ENCODE measurements at regions not wholly inside any gene's neighbourhood (a gene's known extent, or its start where the extent isn't known, plus 50 kb on each side); places are given as distances from the start of the nearest gene placed in this dataset.

DNA sequence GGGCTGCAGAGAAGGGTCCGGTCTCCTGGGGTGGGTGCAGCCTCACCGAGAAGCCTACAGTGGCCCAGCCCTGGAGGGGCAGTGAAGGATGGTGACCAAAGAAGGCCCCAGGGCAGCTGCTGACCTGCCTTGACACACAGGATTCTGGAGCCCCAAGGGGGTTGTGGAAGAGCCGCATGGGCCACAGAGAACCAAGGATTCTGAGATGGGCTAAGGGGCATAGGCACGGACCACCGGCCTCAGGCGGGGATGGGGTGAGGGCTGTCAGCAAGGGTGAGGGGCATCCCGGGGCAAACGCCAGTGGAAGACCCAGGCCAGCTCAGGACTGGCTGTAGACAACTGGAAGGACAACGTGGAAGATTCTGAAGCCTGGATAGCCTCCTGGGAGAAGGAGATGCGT, 151.6 kb downstream of the TEX29 start:
- H3K4me3 ChIP-seq (ENCODE audit: control insufficient read depth, low read depth, low read length), result no peak overlapping the region
- no peak for DNase-seq (ENCODE audit: low read depth)
- TF ChIP-seq, protein P1, sequence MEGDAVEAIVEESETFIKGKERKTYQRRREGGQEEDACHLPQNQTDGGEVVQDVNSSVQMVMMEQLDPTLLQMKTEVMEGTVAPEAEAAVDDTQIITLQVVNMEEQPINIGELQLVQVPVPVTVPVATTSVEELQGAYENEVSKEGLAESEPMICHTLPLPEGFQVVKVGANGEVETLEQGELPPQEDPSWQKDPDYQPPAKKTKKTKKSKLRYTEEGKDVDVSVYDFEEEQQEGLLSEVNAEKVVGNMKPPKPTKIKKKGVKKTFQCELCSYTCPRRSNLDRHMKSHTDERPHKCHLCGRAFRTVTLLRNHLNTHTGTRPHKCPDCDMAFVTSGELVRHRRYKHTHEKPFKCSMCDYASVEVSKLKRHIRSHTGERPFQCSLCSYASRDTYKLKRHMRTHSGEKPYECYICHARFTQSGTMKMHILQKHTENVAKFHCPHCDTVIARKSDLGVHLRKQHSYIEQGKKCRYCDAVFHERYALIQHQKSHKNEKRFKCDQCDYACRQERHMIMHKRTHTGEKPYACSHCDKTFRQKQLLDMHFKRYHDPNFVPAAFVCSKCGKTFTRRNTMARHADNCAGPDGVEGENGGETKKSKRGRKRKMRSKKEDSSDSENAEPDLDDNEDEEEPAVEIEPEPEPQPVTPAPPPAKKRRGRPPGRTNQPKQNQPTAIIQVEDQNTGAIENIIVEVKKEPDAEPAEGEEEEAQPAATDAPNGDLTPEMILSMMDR (IDR thresholded peaks at IDR 0.05; ENCODE audit: control insufficient read depth, insufficient read depth, low read depth, low read length, missing control alignments), result no peak

DNA sequence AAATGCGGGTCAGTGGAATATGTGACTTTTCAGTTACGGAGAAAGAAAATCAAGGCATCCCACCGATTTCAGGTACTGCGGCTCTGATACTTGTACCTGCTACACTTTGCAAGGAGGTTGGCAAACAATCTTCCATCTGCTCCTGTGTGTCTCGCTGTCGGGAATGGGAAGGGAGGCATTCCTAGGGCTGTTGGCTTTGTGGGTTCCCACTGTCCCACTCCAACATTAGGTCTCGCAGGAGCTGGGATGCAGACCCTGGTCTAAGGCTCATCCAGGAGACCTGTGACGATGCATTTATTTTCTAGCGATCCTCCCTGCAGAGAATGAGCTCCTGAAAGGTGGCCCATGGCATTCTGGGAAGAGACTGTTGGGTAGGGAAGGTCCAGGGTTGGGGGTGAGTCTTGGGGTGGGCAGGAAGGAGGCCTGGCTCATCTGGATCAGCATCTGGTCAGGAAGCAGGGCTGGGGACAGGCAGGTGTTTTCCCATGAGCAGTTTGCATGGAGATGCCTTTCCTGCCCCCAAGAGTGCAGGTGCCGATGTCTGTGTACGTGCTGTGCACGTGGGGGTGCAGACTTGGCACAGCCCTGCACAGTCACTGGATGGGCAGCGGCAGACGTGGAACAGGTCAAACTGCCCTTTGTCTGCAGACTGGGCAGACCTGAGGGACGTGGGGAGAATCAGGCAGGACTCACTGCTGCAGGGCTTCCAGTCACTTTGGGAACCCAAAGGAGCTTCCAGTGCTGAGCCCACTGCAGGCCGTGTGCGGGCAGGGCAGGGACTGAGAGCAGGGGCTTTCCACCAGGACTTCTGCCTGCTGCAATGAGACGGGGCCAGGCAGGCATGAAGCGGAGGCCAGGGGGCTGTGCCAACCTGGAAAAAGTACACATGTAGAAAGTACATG, 152.4 kb downstream of the TEX29 start:
- H3K4me3 ChIP-seq (ENCODE audit: control insufficient read depth, low read depth, low read length), result no peak overlapping the region
- DNase-seq (ENCODE audit: low read depth), result no peak
- TF ChIP-seq, protein P1 (IDR thresholded peaks at IDR 0.05; ENCODE audit: control insufficient read depth, insufficient read depth, low read depth, low read length, missing control alignments), result no peak

DNA sequence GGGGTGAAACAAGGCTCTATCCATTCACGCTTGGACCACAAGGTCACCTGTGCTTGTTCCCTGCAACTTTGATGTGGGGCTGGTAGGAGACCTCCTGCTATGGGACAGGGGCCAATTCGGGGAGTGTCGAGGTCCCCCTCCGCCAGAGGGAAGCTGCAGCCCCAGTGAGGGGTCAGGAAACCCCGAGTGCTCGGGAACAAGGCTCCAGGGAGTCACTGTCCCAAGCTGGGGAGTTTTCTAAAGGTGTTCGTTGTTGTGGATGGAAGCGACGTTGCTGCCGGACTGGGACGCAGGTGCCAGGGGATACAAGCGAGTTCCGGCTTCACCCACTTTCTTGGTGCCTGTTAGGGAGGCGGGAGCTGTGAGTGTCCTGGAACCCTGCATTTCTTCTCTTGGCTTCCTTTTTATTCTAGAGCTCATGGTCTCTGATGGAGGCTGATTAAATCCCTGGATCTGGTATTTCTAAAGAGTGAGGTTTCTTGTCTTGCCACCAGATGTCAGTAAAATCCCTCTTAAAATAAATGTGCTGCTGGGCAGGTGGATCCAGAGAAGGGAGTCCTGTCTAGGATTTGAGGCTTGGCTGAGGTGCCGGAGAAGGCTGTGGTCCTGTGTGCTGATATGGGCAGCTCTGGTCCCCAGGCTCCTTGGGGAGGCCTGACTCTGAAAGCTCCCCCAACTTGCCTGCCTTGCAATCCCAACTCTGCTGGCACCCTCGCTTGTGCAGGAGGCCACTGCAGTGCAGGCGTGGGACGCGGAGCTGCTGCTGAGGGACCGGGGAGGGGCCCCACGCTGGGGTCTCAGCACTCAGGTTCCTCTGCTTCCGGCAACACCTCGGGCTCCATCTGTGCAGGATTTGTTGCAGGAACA, 153.9 kb downstream of the TEX29 start:
- peak; percentile 11 for DNase-seq (ENCODE audit: low read depth)
- H3K4me3 ChIP-seq (ENCODE audit: control insufficient read depth, low read depth, low read length), result no peak overlapping the region
- TF ChIP-seq, protein P1 (IDR thresholded peaks at IDR 0.05; ENCODE audit: control insufficient read depth, insufficient read depth, low read depth, low read length, missing control alignments), result peak; percentile 54

DNA sequence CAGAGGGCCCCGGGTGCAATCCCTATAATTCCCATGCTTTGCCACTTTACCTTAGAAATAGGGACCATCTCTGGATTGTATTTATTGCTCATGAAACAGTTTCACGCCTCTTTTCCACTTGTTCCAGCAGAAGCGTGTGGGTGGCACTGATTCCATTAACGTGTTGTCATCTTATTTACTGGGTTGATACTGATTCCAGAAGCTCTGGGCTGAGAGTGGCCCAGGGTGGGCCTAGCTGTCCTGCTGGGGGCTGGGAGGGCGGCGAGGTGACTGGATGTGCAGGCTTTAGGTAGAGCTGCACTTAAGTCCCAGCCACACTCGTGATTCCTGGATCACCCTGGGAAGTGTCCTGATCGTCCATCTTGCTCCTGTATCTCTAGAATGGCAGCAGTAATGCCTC, 155.0 kb downstream of the TEX29 start:
- no peak for DNase-seq (ENCODE audit: low read depth)
- TF ChIP-seq, protein P1 (IDR thresholded peaks at IDR 0.05; ENCODE audit: control insufficient read depth, insufficient read depth, low read depth, low read length, missing control alignments), result no peak
- no peak overlapping the region for H3K4me3 ChIP-seq (ENCODE audit: control insufficient read depth, low read depth, low read length)

DNA sequence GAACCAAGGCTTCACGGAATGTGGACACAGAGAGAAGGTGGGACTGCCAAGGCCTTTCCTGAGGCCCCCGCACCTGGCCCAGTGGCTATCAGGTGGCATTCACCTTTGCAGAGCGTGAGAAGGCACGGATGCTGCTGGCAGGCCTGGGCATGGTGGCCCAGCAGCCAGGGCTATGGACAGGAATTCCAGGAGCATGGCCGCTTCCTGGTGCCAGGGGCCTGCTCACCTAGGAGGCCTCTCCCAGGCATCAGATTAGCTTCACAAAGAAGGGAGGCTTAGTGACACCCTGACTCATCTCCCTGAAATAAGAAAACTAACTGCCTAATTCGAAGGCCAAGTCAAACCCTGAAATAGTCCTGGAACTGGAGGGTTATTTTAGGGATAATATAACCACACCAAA, 155.8 kb downstream of the TEX29 start:
- no peak for DNase-seq (ENCODE audit: low read depth)
- H3K4me3 ChIP-seq (ENCODE audit: control insufficient read depth, low read depth, low read length), result no peak overlapping the region
- TF ChIP-seq, protein P1 (IDR thresholded peaks at IDR 0.05; ENCODE audit: control insufficient read depth, insufficient read depth, low read depth, low read length, missing control alignments), result no peak

DNA sequence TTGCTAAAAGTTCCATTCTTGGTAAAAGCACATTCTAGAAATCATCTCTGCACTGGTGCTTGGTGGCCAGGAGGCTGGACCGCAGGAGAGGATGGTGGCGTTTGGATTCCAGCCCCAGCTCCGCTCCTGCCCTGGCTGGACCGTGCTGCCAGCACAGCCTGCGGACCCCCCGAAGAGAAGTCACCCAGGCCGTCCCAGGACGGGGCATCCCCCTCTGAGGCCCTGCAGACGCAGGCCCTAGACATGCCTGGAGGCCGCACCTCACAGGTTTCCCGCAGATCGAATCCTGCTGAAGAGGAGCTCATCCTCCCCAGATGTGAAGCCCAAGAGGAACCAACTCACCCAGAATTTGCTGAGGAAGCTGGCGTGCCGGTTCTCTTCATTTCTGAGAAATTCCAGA, 159.0 kb downstream of the TEX29 start:
- TF ChIP-seq, protein P1 (IDR thresholded peaks at IDR 0.05; ENCODE audit: control insufficient read depth, insufficient read depth, low read depth, low read length, missing control alignments), result no peak
- no peak overlapping the region for H3K4me3 ChIP-seq (ENCODE audit: control insufficient read depth, low read depth, low read length)
- DNase-seq (ENCODE audit: low read depth), result no peak

Measured in AG09309 (cell line).